ENCODE measurements at regions not wholly inside any gene's neighbourhood (a gene's known extent, or its start where the extent isn't known, plus 50 kb on each side); places are given as distances from the start of the nearest gene placed in this dataset.

DNA sequence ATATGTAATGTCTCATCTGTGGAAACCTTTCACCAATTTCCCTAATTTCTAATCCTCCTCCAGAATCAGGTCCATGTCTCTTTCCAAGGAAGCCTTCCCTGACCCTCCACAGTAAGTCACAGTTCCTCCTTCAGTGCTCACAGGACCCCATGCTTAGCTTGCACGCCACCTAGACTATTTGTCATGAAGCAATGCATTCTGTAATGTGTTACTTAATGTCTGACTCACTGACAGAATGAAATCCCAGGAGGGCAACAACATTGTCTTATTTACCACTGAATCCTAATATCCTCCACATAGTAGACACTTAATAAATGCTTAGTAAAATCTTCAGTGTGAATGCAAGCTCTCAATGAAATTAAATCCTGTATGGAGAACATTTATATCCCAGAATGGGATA, 245.9 kb upstream of the PLD5 start:
- Histone ChIP-seq H4K20me1 (ENCODE audit: insufficient read depth, low read length) (no peaks in the 10 kb centered on the region), H2AFZ (ENCODE audit: low read length) (no peak overlapping the region)

DNA sequence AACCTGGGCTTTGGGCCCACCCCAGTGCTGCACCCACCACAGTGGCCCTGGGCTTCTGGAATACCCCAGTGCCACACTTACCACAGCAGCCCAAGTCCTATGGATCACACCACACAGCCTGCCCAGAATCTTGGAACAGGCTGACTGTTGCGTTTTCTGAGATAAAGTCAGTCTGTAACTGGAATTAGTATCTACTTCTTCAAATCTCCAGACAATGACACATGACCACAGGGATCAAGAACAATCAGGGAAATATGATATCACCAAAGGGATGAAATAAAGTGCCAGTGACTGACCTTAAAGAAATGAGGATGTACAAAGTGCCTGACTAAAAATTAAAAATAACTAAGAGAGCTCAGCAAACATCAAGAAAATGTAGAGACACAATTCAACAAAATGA, 239.7 kb upstream of the PLD5 start:
- Histone ChIP-seq H3K4me3 (ENCODE audit: low read depth, low read length, poor library complexity, severe bottlenecking) (no peak overlapping the region), H4K20me1 (ENCODE audit: insufficient read depth, low read length) (no peaks in the 10 kb centered on the region), H3K4me2 (ENCODE audit: low read length) (no peak overlapping the region), H3K4me1 (ENCODE audit: insufficient read depth, low read length, severe bottlenecking) (no peaks in the 10 kb centered on the region), H3K27ac (ENCODE audit: low read depth, low read length, poor library complexity, severe bottlenecking) (no peak overlapping the region), H3K36me3 (ENCODE audit: insufficient read depth, low read length) (no peaks in the 10 kb centered on the region), H3K27me3 (ENCODE audit: insufficient read depth, low read length) (no peaks in the 10 kb centered on the region), H3F3A (ENCODE audit: insufficient read depth, low read length) (no peaks in the 10 kb centered on the region), H2AFZ (ENCODE audit: low read length) (no peak overlapping the region), H3K9me3 (ENCODE audit: low read length) (no peaks in the 10 kb centered on the region), H3K9me2 (ENCODE audit: low read depth, low read length) (no peaks in the 10 kb centered on the region), H3K9ac (ENCODE audit: low read length) (no peak overlapping the region), H3K79me2 (ENCODE audit: insufficient read depth, low read length) (no peaks in the 10 kb centered on the region)
- TF ChIP-seq, protein P1, sequence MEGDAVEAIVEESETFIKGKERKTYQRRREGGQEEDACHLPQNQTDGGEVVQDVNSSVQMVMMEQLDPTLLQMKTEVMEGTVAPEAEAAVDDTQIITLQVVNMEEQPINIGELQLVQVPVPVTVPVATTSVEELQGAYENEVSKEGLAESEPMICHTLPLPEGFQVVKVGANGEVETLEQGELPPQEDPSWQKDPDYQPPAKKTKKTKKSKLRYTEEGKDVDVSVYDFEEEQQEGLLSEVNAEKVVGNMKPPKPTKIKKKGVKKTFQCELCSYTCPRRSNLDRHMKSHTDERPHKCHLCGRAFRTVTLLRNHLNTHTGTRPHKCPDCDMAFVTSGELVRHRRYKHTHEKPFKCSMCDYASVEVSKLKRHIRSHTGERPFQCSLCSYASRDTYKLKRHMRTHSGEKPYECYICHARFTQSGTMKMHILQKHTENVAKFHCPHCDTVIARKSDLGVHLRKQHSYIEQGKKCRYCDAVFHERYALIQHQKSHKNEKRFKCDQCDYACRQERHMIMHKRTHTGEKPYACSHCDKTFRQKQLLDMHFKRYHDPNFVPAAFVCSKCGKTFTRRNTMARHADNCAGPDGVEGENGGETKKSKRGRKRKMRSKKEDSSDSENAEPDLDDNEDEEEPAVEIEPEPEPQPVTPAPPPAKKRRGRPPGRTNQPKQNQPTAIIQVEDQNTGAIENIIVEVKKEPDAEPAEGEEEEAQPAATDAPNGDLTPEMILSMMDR (IDR thresholded peaks at IDR 0.05; ENCODE audit: low read length), result no peak
- TF ChIP-seq EZH2 (IDR thresholded peaks at IDR 0.05; ENCODE audit: borderline replicate concordance, low read length), result no peak

More for the DNA sequence above, 245.9 kb upstream of the PLD5 start:
- no peaks in the 10 kb centered on the region for H3K9me2 ChIP-seq (ENCODE audit: low read depth, low read length)
- no peaks in the 10 kb centered on the region for H3K4me1 ChIP-seq (ENCODE audit: insufficient read depth, low read length, severe bottlenecking)
- H3K9me3 ChIP-seq (ENCODE audit: low read length), result no peaks in the 10 kb centered on the region
- TF ChIP-seq EZH2 (IDR thresholded peaks at IDR 0.05; ENCODE audit: borderline replicate concordance, low read length), result no peak
- TF ChIP-seq, protein P1 (IDR thresholded peaks at IDR 0.05; ENCODE audit: low read length), result no peak
- no peak overlapping the region for H3K4me3 ChIP-seq (ENCODE audit: low read depth, low read length, poor library complexity, severe bottlenecking)
- H3K4me2 ChIP-seq (ENCODE audit: low read length), result no peak overlapping the region
- no peak overlapping the region for H3K27ac ChIP-seq (ENCODE audit: low read depth, low read length, poor library complexity, severe bottlenecking)
- no peaks in the 10 kb centered on the region for H3K27me3 ChIP-seq (ENCODE audit: insufficient read depth, low read length)
- no peaks in the 10 kb centered on the region for H3K79me2 ChIP-seq (ENCODE audit: insufficient read depth, low read length)
- H3F3A ChIP-seq (ENCODE audit: insufficient read depth, low read length), result no peaks in the 10 kb centered on the region
- no peak overlapping the region for H3K9ac ChIP-seq (ENCODE audit: low read length)
- H3K36me3 ChIP-seq (ENCODE audit: insufficient read depth, low read length), result no peaks in the 10 kb centered on the region

DNA sequence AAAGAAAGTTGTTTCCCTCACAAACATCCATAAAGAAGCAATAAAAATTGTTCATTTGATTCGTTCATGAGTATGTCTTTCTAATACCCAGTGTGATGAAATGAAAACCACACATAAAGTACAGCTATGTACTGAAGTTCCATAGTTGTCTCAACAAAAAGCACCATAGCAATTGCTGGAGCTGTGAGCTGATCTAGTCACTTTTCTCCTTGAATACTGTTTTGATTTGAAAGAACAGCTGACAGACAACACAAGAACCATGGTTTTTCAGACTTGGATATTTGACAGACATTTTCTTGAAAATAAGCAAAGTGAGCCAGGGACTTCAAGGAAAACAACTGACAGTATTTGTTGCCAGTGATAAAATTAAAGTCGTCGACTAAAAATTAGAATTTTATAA, 237.1 kb upstream of the PLD5 start:
- Histone ChIP-seq H3K4me2 (ENCODE audit: low read length) (no peak overlapping the region), H3K9me3 (ENCODE audit: low read length) (no peaks in the 10 kb centered on the region), H4K20me1 (ENCODE audit: insufficient read depth, low read length) (no peaks in the 10 kb centered on the region)

More for the DNA sequence above, 237.1 kb upstream of the PLD5 start:
- Histone ChIP-seq H3K9ac (ENCODE audit: low read length) (no peak overlapping the region), H3K79me2 (ENCODE audit: insufficient read depth, low read length) (no peaks in the 10 kb centered on the region), H3K27me3 (ENCODE audit: insufficient read depth, low read length) (no peaks in the 10 kb centered on the region), H3K36me3 (ENCODE audit: insufficient read depth, low read length) (no peaks in the 10 kb centered on the region), H3K9me2 (ENCODE audit: low read depth, low read length) (no peaks in the 10 kb centered on the region), H2AFZ (ENCODE audit: low read length) (no peak overlapping the region), H3K4me1 (ENCODE audit: insufficient read depth, low read length, severe bottlenecking) (no peaks in the 10 kb centered on the region), H3K4me3 (ENCODE audit: low read depth, low read length, poor library complexity, severe bottlenecking) (no peak overlapping the region), H3K27ac (ENCODE audit: low read depth, low read length, poor library complexity, severe bottlenecking) (no peak overlapping the region), H3F3A (ENCODE audit: insufficient read depth, low read length) (no peaks in the 10 kb centered on the region)
- TF ChIP-seq, protein P1 (IDR thresholded peaks at IDR 0.05; ENCODE audit: low read length), result no peak
- TF ChIP-seq EZH2 (IDR thresholded peaks at IDR 0.05; ENCODE audit: borderline replicate concordance, low read length), result no peak
